ENCODE measurements at regions not wholly inside any gene's neighbourhood (a gene's known extent, or its start where the extent isn't known, plus 50 kb on each side); places are given as distances from the start of the nearest gene placed in this dataset.

DNA sequence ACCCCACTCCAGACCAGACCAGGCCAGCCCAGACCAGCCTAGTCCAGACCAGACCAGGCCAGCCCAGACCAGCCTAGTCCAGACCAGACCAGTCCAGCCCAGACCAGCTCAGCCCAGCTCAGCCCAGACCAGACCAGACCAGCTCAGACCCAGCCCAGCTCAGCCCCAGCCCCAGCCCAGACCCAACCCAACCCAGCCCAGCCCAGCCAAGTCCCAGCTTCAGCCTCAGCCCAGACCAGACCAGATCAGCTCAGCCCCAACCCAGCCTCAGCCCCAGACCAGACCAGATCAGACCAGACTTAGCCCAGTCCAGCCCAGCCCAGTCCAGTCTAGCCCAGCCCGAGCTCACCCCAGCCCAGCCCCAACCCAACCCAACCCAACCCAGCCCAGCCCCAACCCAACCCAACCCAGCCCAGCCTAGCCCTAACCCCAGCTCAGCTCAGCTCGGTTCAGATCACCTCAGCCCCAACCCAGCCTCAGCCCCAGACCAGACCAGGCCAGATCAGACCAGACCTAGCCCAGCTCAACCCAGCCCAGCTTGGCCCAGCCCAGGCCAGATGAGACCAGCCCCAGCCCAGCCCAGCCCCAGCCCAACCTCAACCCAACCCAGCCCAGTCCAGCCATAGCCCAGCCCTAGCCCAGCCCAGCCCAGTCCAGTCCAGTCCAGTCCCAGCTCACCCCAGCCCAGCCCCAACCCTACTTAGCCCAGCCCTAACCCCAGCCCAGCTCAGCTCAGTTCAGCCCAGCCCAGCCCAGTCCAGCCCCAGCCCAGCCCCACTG lies 204.7 kb downstream of the BCL11B start:
- Histone ChIP-seq H3K27ac (ENCODE audit: low read depth in 1 of 2, low read length in 1 of 2) (no peak overlapping the region), H3K4me3 (no peak overlapping the region), H3K36me3 (ENCODE audit: control insufficient read depth in 4 of 4, insufficient read depth in 4 of 4, low read length in 4 of 4) (no peaks in the 10 kb centered on the region), H3K27me3 (ENCODE audit: control insufficient read depth in 3 of 3, insufficient read depth in 3 of 3, low read length in 2 of 3) (no peaks in the 10 kb centered on the region), H3K4me1 (ENCODE audit: control insufficient read depth in 5 of 5, insufficient read depth in 5 of 5, low read length in 5 of 5) (peaks cover 0 to 2% (median 0%) of the 10 kb centered on the region in 5 donors), H3K9me3 (ENCODE audit: control insufficient read depth in 4 of 4, insufficient read depth in 3 of 4, low read length in 3 of 4) (peaks cover 0 to 20% (median 0%) of the 10 kb centered on the region in 4 donors), H3K9ac (ENCODE audit: insufficient read depth in 1 of 2, low read length in 2 of 2) (no peak overlapping the region)
- no peak for TF ChIP-seq CTCF (IDR thresholded peaks at IDR 0.05; ENCODE audit: control extremely low read depth, extremely low read depth)
- 95 to 100% methylated on average over 1 to 2 of the region's 2 CpGs for WGBS, 2 donors
- DNase-seq (no peak), ATAC-seq (ENCODE audit: insufficient read depth, low FRiP score) (no peak)

DNA sequence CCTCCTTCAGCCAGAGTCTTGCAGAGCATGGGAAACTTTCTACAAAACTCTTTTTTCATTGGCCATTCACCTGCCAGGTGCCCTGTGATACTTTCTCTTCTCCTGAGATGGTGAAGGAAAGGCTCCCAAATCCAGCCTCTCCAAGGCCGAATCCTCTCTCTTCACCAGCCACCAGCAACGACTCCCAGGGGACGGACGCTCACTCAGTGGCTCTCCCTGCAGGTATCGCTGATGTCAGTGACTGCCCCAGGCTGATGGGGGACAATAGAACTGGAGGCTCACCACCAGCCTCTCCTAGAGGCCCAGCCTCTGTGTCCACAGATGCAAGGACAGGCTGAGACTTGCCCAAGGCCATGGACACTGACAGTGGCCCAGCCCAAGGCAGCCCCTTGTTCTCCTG lies 204.1 kb downstream of the BCL11B start:
- 95% methylated on average over 5 of the region's 5 CpGs for WGBS, 2 donors

GRCh38 chr14:99069946-99070345 lies 202.1 kb downstream of the BCL11B start:
- peaks cover 0 to 23% (median 0%) of the 10 kb centered on the region in 4 donors for H3K9me3 ChIP-seq (ENCODE audit: control insufficient read depth in 4 of 4, insufficient read depth in 3 of 4, low read length in 3 of 4)
- H3K9ac ChIP-seq (ENCODE audit: insufficient read depth in 1 of 2, low read length in 2 of 2), result no peak overlapping the region
- no peak for ATAC-seq (ENCODE audit: insufficient read depth, low FRiP score)
- H3K4me1 ChIP-seq (ENCODE audit: control insufficient read depth in 5 of 5, insufficient read depth in 5 of 5, low read length in 5 of 5), result peaks cover 0 to 3% (median 0%) of the 10 kb centered on the region in 5 donors
- no peak for TF ChIP-seq CTCF (IDR thresholded peaks at IDR 0.05; ENCODE audit: control extremely low read depth, extremely low read depth)
- 70 to 74% methylated on average over 3 of the region's 3 CpGs for WGBS, 2 donors
- DNase-seq, result no peak
- H3K27ac ChIP-seq (ENCODE audit: low read depth in 1 of 2, low read length in 1 of 2), result no peak overlapping the region
- no peak overlapping the region for H3K4me3 ChIP-seq
- no peaks in the 10 kb centered on the region for H3K36me3 ChIP-seq (ENCODE audit: control insufficient read depth in 4 of 4, insufficient read depth in 4 of 4, low read length in 4 of 4)
- H3K27me3 ChIP-seq (ENCODE audit: control insufficient read depth in 3 of 3, insufficient read depth in 3 of 3, low read length in 2 of 3), result no peaks in the 10 kb centered on the region

More for the DNA sequence above, 204.1 kb downstream of the BCL11B start:
- no peak overlapping the region for H3K27ac ChIP-seq (ENCODE audit: low read depth in 1 of 2, low read length in 1 of 2)
- H3K4me3 ChIP-seq, result no peak overlapping the region
- H3K27me3 ChIP-seq (ENCODE audit: control insufficient read depth in 3 of 3, insufficient read depth in 3 of 3, low read length in 2 of 3), result no peaks in the 10 kb centered on the region
- no peak overlapping the region for H3K9ac ChIP-seq (ENCODE audit: insufficient read depth in 1 of 2, low read length in 2 of 2)
- peaks cover 0 to 2% (median 0%) of the 10 kb centered on the region in 5 donors for H3K4me1 ChIP-seq (ENCODE audit: control insufficient read depth in 5 of 5, insufficient read depth in 5 of 5, low read length in 5 of 5)
- peaks cover 0 to 23% (median 0%) of the 10 kb centered on the region in 4 donors for H3K9me3 ChIP-seq (ENCODE audit: control insufficient read depth in 4 of 4, insufficient read depth in 3 of 4, low read length in 3 of 4)
- DNase-seq (no peak), ATAC-seq (ENCODE audit: insufficient read depth, low FRiP score) (no peak)
- no peak for TF ChIP-seq CTCF (IDR thresholded peaks at IDR 0.05; ENCODE audit: control extremely low read depth, extremely low read depth)
- H3K36me3 ChIP-seq (ENCODE audit: control insufficient read depth in 4 of 4, insufficient read depth in 4 of 4, low read length in 4 of 4), result no peaks in the 10 kb centered on the region

Data from lung (tissue), 11 donors.